ENCODE measurements at regions not wholly inside any gene's neighbourhood (a gene's known extent, or its start where the extent isn't known, plus 50 kb on each side); places are given as distances from the start of the nearest gene placed in this dataset.
"Not testable (repeated sequence)": the region's sequence is repeated elsewhere in the genome, so short reads cannot be mapped to it uniquely, and the experiment has no call there.

- not testable (repeated sequence) for H3K27ac ChIP-seq, H3K4me3 ChIP-seq
Observed at GRCh38 chr6:112689183-112689858, 342.2 kb downstream of the RFPL4B start.

DNA sequence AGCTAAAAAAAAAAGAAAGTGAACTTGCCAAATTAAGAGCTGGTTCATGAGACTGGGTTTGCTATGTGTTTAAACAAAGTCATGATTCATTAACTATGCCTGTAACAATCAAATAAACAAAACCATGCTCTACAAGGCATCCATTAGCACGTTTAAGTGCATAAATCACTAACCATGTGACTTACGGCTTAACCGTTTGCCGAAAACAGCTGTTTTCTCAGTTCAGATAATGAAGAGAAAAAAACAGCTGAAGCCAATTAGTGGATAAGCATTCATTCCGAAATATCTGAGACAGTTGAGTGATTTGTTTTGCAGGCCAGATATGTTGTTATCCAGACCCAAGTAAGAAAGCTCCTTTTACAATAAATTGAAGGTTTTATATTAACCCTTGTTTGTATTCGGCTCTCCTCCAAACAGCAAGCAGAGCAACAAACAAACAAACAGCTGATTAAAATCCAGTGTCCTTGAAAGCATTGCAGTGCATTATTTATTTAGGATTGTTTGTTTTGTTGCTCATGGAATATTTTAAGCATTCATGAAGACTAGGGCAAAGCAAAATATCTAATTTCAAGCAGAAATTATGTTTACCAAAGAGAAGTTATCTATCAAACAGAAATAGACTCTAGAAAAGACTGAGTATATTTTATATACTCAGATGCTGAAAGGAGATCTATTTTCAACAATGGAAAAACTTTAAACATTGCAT lies 343.5 kb downstream of the RFPL4B start:
- no peak overlapping the region for H3K4me3 ChIP-seq

DNA sequence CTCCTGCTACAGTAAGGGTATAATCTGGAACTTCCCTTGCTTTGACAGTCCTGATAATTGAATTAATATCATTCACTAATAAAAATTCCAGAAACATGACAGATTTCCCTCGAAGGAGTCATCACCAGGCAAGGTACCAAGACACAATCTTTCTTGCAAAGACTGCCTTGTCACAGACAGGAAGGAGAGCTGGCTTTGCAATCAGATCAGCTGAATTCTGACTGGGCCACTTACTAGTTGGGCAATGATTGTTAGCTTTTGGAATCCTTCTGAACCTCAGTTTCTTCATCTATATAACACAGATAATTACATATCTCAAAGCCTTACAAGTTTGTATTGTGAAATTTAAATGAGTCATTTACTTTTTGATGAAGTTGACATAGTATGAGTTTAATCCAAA lies 344.2 kb downstream of the RFPL4B start:
- H3K27ac ChIP-seq = no peak overlapping the region
- no peak overlapping the region for H3K4me3 ChIP-seq

More for the DNA sequence above, 343.5 kb downstream of the RFPL4B start:
- H3K27ac ChIP-seq = no peak overlapping the region

DNA sequence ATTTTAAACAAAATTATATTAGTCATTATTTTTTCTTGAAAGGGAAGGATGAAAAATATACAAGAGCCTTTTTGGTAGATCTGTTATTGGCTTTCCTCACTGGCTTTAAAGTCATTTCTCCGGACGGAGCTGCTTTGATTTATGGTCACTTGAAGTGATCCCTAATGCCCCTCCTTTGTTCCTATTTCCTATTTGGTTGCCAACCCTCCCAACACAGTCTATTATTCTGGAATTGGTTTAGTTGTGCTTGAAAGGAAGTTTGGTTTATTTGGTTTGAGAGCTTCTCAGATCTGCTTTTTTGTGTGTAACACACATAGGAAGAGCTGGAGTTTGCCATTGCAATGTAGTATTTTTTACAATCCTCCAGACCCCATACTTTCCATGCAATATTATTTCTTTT lies 347.9 kb downstream of the RFPL4B start:
- H3K4me3 ChIP-seq = no peak overlapping the region
- H3K27ac ChIP-seq = no peak overlapping the region

DNA sequence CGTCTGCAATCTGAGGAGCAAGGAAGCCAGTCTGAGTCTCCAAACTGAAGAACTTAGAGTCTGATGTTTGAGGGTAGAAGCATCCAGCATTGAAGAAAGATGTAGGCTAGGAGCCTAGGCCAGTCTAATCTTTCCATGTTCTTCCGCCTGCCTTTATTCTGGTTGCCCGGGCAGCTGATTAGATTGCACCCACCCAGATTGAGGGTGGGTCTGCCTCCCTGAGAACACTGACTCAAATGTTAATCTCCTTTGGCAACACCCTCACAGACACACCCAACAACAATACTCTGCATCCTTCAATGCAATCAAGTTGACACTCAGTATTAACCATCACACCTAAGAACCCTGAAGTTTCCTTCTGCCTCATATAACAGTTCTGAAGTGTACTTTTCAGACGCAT lies 350.1 kb downstream of the RFPL4B start:
- H3K27ac ChIP-seq = no peak overlapping the region
- no peak overlapping the region for H3K4me3 ChIP-seq

- Histone ChIP-seq H3K4me3 (no peak overlapping the region), H3K27ac (no peak overlapping the region)
Observed at GRCh38 chr6:112701201-112701600, 354.1 kb downstream of the RFPL4B start.

DNA sequence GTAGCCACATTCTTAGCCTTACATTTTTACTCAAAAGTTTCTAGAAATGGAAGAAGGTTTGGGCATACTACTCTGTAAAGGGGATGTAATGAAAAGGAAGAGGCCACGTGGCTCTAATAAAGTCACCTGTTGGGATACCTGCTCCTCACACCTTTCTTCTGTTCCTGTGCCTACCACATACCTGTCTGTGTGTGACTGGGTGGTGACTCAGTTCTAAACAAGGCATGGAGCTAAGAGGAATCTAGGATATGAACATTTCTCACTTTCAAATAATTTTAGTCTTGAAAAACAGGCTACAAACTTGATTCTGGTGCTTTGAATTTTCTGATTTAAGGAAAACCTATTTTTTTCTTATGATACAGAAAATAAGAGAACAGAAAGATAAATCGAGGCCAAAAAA lies 363.6 kb downstream of the RFPL4B start:
- Histone ChIP-seq H3K4me3 (no peak overlapping the region), H3K27ac (no peak overlapping the region)

DNA sequence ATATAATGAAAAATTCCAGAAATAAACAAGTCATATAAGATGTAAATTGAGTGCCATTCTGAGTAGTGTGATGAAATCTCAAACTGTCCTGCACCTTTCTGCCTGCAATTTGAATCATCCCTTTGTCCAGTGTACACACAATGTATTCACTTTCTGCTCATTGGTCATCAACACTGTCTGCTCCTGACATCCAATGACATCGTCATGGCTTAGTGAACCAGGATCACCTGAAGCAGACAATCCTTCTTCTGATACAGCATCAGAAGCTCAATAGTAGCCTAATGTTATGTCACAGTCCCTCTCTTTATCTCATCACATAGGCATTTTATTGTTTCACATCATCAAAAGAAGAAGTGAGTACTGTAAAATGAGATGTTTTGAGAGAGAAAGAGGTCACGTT lies 366.3 kb downstream of the RFPL4B start:
- no peak overlapping the region for H3K4me3 ChIP-seq
- no peak overlapping the region for H3K27ac ChIP-seq

DNA sequence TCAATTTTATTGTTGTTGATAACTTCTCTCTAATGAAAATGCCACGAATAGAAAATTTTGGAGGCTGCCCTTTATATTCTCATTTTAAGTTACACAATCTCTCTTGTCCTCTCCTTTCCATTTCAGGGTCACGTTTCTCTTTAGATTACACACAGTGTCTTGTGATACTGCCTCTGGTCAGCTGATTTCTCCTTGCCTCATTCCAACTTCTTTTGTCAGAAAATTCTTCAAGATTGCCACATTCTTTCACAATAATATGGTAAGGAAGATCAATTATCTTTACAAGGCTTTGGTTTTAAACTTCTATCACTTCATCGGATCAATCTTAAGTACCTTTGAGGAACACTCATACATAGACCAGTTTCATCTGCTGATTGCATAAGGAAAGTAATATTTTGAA lies 370.3 kb downstream of the RFPL4B start:
- Histone ChIP-seq H3K27ac (no peak overlapping the region), H3K4me3 (no peak overlapping the region)

- H3K4me3 ChIP-seq = no peak overlapping the region
- H3K27ac ChIP-seq = no peak overlapping the region
Observed at GRCh38 chr6:112717856-112718255, 370.7 kb downstream of the RFPL4B start.

GRCh38 chr6:112725541-112726085 lies 378.5 kb downstream of the RFPL4B start:
- Histone ChIP-seq H3K27ac (no peak overlapping the region), H3K4me3 (no peak overlapping the region)

GRCh38 chr6:112735129-112735528 lies 388.0 kb downstream of the RFPL4B start:
- Histone ChIP-seq H3K27ac (no peak overlapping the region), H3K4me3 (no peak overlapping the region)

- Histone ChIP-seq H3K27ac (no peak overlapping the region), H3K4me3 (no peak overlapping the region)
Observed at GRCh38 chr6:112739766-112740165, 392.6 kb downstream of the RFPL4B start.

GRCh38 chr6:112743323-112743722 lies 396.2 kb downstream of the RFPL4B start:
- no peak overlapping the region for H3K4me3 ChIP-seq
- H3K27ac ChIP-seq = no peak overlapping the region

GRCh38 chr6:112744827-112745226 lies 397.7 kb downstream of the RFPL4B start:
- Histone ChIP-seq H3K27ac (no peak overlapping the region), H3K4me3 (no peak overlapping the region)

GRCh38 chr6:112745765-112746164 lies 398.6 kb downstream of the RFPL4B start:
- Histone ChIP-seq H3K4me3 (no peak overlapping the region), H3K27ac (no peak overlapping the region)

GRCh38 chr6:112749673-112750072 lies 402.5 kb downstream of the RFPL4B start:
- Histone ChIP-seq H3K4me3 (no peak overlapping the region), H3K27ac (no peak overlapping the region)

DNA sequence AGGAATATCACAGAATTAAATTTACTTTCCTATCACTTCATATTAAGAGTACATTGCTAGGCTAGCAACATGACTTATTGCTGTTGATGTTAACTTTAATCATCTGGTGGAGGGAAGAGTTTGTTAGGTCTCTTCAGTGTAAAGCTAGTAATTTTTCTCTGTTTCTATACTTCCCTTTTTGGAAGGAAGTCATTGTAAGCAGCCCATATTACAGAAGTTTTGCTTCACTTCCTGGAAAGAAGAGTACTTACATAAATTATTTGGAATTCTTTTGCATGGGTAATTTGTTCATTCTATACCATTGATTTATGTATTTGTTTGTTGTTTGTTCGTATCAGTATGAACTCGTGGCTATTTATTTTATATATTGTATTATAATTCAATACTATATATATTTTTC lies 405.2 kb downstream of the RFPL4B start:
- no peak overlapping the region for H3K27ac ChIP-seq
- H3K4me3 ChIP-seq = no peak overlapping the region

- no peak overlapping the region for H3K27ac ChIP-seq
- H3K4me3 ChIP-seq = no peak overlapping the region
Observed at GRCh38 chr6:112752791-112753190, 405.7 kb downstream of the RFPL4B start.

GRCh38 chr6:112760831-112761230 lies 413.7 kb downstream of the RFPL4B start:
- no peak overlapping the region for H3K27ac ChIP-seq
- no peak overlapping the region for H3K4me3 ChIP-seq

- no peak overlapping the region for H3K27ac ChIP-seq
Observed at GRCh38 chr6:112761740-112762139, 414.6 kb downstream of the RFPL4B start.

More at GRCh38 chr6:112761740-112762139, 414.6 kb downstream of the RFPL4B start:
- no peak overlapping the region for H3K4me3 ChIP-seq
